ENCODE measurements at regions not wholly inside any gene's neighbourhood (a gene's known extent, or its start where the extent isn't known, plus 50 kb on each side); places are given as distances from the start of the nearest gene placed in this dataset.

DNA sequence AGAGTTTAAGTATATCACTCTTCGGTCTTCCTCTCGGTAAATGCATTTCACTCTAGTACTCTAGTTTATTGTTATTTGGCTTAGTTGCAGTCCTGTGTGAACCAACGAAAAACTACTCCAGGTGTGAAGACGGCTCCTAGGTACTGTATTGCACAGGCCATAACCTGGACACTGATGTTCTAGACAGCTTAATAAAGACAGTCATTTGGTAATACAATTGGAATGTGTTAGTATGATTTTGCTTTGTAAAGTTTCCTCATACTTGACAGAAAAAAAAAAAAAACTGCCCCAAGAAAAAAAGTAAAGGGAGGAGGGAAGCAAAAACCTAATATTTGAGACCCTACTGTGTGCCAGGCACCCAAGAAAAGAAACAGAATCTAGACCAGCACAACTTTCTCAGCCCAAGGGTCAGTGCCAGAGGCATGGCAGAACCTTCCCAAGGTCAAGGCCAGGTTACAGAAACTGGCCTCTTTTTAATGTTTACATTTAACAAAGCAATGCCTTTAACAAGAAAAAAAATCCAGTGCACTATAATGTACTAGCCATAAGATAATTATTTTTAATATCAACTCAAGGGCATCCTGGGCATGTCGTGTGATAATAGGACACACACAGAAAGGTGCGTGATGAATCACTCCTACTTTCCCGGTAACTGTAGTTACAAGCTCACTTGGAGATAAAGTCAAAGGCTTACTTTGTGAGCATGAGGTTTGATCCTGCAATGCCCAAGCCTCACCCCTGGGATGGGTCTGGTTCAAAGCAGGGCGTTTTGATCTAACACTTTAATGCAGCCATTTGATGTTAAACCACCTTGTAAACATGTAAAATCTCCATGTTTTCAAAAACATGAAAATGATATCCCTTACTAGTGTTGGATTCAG lies 110.6 kb downstream of the BMP4 start:
- no peaks in the 10 kb centered on the region for H3K79me2 ChIP-seq (replicated peaks; ENCODE audit: insufficient read depth)
- Mint-ChIP-seq H3K4me1 (peaks cover 9% of the 10 kb centered on the region), H3K27ac (no peak overlapping the region), H3K9me3 (no peaks in the 10 kb centered on the region), H3K4me3 (no peak overlapping the region), H3K27me3 (ENCODE audit: insufficient read depth, low read depth, poor library complexity) (no peaks in the 10 kb centered on the region), H3K36me3 (ENCODE audit: low read depth) (no peaks in the 10 kb centered on the region)
- peaks cover 8% of the 10 kb centered on the region; the same call in 1 of the 2 replicates for H3K4me1 ChIP-seq (ENCODE audit: insufficient read depth)
- H4K20me1 ChIP-seq (replicated peaks; ENCODE audit: insufficient read depth): no peaks in the 10 kb centered on the region
- H3K27me3 ChIP-seq (ENCODE audit: insufficient read depth): no peaks in the 10 kb centered on the region
- DNase-seq (ENCODE audit: low spot score): no peak
- H3K4me2 ChIP-seq: no peak overlapping the region
- no peak overlapping the region for H3K4me3 ChIP-seq
- H3K9me2 ChIP-seq (ENCODE audit: insufficient read depth): 0 out of 2 replicates have a peak, but pooled peaks cover 2% of the 10 kb centered on the region
- no peak overlapping the region for H2AFZ ChIP-seq
- no peak for TF ChIP-seq POLR2AphosphoS5 (IDR thresholded peaks at IDR 0.05; ENCODE audit: low read depth)
- TF ChIP-seq, protein P1, sequence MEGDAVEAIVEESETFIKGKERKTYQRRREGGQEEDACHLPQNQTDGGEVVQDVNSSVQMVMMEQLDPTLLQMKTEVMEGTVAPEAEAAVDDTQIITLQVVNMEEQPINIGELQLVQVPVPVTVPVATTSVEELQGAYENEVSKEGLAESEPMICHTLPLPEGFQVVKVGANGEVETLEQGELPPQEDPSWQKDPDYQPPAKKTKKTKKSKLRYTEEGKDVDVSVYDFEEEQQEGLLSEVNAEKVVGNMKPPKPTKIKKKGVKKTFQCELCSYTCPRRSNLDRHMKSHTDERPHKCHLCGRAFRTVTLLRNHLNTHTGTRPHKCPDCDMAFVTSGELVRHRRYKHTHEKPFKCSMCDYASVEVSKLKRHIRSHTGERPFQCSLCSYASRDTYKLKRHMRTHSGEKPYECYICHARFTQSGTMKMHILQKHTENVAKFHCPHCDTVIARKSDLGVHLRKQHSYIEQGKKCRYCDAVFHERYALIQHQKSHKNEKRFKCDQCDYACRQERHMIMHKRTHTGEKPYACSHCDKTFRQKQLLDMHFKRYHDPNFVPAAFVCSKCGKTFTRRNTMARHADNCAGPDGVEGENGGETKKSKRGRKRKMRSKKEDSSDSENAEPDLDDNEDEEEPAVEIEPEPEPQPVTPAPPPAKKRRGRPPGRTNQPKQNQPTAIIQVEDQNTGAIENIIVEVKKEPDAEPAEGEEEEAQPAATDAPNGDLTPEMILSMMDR (conservative IDR thresholded peaks at IDR 0.05; ENCODE audit: low read depth in 2 of 2): no peak
- no peak for TF ChIP-seq ZNF114 (CRISPR knock-in tag; IDR thresholded peaks at IDR 0.05)
- no peak for TF ChIP-seq EZH2phosphoT487 (IDR thresholded peaks at IDR 0.05; ENCODE audit: unreplicated experiment)
- TF ChIP-seq NANOG (IDR thresholded peaks at IDR 0.05; ENCODE audit: borderline replicate concordance): no peak
- TF ChIP-seq, protein P2, sequence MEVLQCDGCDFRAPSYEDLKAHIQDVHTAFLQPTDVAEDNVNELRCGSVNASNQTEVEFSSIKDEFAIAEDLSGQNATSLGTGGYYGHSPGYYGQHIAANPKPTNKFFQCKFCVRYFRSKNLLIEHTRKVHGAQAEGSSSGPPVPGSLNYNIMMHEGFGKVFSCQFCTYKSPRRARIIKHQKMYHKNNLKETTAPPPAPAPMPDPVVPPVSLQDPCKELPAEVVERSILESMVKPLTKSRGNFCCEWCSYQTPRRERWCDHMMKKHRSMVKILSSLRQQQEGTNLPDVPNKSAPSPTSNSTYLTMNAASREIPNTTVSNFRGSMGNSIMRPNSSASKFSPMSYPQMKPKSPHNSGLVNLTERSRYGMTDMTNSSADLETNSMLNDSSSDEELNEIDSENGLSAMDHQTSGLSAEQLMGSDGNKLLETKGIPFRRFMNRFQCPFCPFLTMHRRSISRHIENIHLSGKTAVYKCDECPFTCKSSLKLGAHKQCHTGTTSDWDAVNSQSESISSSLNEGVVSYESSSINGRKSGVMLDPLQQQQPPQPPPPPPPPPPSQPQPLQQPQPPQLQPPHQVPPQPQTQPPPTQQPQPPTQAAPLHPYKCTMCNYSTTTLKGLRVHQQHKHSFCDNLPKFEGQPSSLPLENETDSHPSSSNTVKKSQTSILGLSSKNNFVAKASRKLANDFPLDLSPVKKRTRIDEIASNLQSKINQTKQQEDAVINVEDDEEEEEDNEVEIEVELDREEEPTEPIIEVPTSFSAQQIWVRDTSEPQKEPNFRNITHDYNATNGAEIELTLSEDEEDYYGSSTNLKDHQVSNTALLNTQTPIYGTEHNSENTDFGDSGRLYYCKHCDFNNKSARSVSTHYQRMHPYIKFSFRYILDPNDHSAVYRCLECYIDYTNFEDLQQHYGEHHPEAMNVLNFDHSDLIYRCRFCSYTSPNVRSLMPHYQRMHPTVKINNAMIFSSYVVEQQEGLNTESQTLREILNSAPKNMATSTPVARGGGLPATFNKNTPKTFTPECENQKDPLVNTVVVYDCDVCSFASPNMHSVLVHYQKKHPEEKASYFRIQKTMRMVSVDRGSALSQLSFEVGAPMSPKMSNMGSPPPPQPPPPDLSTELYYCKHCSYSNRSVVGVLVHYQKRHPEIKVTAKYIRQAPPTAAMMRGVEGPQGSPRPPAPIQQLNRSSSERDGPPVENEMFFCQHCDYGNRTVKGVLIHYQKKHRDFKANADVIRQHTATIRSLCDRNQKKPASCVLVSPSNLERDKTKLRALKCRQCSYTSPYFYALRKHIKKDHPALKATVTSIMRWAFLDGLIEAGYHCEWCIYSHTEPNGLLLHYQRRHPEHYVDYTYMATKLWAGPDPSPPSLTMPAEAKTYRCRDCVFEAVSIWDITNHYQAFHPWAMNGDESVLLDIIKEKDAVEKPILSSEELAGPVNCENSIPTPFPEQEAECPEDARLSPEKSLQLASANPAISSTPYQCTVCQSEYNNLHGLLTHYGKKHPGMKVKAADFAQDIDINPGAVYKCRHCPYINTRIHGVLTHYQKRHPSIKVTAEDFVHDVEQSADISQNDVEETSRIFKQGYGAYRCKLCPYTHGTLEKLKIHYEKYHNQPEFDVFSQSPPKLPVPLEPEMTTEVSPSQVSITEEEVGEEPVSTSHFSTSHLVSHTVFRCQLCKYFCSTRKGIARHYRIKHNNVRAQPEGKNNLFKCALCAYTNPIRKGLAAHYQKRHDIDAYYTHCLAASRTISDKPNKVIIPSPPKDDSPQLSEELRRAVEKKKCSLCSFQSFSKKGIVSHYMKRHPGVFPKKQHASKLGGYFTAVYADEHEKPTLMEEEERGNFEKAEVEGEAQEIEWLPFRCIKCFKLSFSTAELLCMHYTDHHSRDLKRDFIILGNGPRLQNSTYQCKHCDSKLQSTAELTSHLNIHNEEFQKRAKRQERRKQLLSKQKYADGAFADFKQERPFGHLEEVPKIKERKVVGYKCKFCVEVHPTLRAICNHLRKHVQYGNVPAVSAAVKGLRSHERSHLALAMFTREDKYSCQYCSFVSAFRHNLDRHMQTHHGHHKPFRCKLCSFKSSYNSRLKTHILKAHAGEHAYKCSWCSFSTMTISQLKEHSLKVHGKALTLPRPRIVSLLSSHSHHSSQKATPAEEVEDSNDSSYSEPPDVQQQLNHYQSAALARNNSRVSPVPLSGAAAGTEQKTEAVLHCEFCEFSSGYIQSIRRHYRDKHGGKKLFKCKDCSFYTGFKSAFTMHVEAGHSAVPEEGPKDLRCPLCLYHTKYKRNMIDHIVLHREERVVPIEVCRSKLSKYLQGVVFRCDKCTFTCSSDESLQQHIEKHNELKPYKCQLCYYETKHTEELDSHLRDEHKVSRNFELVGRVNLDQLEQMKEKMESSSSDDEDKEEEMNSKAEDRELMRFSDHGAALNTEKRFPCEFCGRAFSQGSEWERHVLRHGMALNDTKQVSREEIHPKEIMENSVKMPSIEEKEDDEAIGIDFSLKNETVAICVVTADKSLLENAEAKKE (CRISPR knock-in tag; IDR thresholded peaks at IDR 0.05): no peak
- TF ChIP-seq STAT1 (IDR thresholded peaks at IDR 0.05; ENCODE audit: unreplicated experiment): no peak
- no peak for TF ChIP-seq JUNB (IDR thresholded peaks at IDR 0.05; ENCODE audit: unreplicated experiment)
- TF ChIP-seq, protein P3, sequence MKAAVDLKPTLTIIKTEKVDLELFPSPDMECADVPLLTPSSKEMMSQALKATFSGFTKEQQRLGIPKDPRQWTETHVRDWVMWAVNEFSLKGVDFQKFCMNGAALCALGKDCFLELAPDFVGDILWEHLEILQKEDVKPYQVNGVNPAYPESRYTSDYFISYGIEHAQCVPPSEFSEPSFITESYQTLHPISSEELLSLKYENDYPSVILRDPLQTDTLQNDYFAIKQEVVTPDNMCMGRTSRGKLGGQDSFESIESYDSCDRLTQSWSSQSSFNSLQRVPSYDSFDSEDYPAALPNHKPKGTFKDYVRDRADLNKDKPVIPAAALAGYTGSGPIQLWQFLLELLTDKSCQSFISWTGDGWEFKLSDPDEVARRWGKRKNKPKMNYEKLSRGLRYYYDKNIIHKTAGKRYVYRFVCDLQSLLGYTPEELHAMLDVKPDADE (IDR thresholded peaks at IDR 0.05): no peak
- TF ChIP-seq, protein P4, sequence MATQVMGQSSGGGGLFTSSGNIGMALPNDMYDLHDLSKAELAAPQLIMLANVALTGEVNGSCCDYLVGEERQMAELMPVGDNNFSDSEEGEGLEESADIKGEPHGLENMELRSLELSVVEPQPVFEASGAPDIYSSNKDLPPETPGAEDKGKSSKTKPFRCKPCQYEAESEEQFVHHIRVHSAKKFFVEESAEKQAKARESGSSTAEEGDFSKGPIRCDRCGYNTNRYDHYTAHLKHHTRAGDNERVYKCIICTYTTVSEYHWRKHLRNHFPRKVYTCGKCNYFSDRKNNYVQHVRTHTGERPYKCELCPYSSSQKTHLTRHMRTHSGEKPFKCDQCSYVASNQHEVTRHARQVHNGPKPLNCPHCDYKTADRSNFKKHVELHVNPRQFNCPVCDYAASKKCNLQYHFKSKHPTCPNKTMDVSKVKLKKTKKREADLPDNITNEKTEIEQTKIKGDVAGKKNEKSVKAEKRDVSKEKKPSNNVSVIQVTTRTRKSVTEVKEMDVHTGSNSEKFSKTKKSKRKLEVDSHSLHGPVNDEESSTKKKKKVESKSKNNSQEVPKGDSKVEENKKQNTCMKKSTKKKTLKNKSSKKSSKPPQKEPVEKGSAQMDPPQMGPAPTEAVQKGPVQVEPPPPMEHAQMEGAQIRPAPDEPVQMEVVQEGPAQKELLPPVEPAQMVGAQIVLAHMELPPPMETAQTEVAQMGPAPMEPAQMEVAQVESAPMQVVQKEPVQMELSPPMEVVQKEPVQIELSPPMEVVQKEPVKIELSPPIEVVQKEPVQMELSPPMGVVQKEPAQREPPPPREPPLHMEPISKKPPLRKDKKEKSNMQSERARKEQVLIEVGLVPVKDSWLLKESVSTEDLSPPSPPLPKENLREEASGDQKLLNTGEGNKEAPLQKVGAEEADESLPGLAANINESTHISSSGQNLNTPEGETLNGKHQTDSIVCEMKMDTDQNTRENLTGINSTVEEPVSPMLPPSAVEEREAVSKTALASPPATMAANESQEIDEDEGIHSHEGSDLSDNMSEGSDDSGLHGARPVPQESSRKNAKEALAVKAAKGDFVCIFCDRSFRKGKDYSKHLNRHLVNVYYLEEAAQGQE (IDR thresholded peaks at IDR 0.05; ENCODE audit: unreplicated experiment): no peak
- TF ChIP-seq CREB1 (CRISPR knock-in tag; IDR thresholded peaks at IDR 0.05; ENCODE audit: low read depth): no peak
- TF ChIP-seq EZH2 (IDR thresholded peaks at IDR 0.05; ENCODE audit: low read depth, unreplicated experiment): no peak
- H3F3A ChIP-seq (replicated peaks; ENCODE audit: low read depth): no peaks in the 10 kb centered on the region
- ATAC-seq: no peak
- no peak overlapping the region for H3K27ac ChIP-seq (ENCODE audit: low read depth)
- H3K36me3 ChIP-seq (ENCODE audit: insufficient read depth): no peaks in the 10 kb centered on the region

All from GM23338 (cell line).